HCT116 (cell line): ENCODE measurements at regions not wholly inside any gene's neighbourhood (a gene's known extent, or its start where the extent isn't known, plus 50 kb on each side); places are given as distances from the start of the nearest gene placed in this dataset.

ENCODE experiments used
- ATAC-seq: fragments of 200-7000 bp; cut with Tn5 transposase; 2 replicates; pipeline ENCODE4 v1.9.1; 2020; ENCODE audit warnings: mild to moderate bottlenecking, moderate library complexity
- BruUV-seq: library from RNA; stranded (reverse); fragments of 400-500 nt; replicated peaks from 2 replicates; lab custom pipeline; 2021; lab: Mats Ljungman, UMichigan
- CTCF ChIA-PET: fragments of 300-600 bp; sonication (Branson Sonifier 250); formaldehyde crosslinking; loops from one replicate; lab custom pipeline; 2021; ENCODE audit warnings: antibody characterized with exemption; lab: Charles Lee
- POLR2A ChIA-PET: fragments of 300-600, 350-600 bp; sonication (Branson Sonifier 250); formaldehyde crosslinking; loops from one replicate; lab custom pipeline; 2021; ENCODE audit warnings: antibody characterized with exemption; lab: Charles Lee
- RAD21 ChIA-PET, 2 experiments: fragments of 300-600 bp; sonication (Branson Sonifier 250); formaldehyde crosslinking; loops; one replicate each; lab custom pipeline; 2023; ENCODE audit warnings: low total read pairs in 2 of 2; ENCODE audit not compliant: uncharacterized antibody in 2 of 2, unreplicated experiment in 2 of 2, low non-redundant PET in 1 of 2; lab: Charles Lee
- DNase-seq: peaks from one replicate; pipeline ENCODE4 v3.0.0-alpha.2; 2010; ENCODE audit warnings: low read depth, low spot score
- H2AFZ ChIP-seq: fragments of 200-600 bp; shearing (Covaris generic), sonication (generic); 2 replicates; pipeline ENCODE4 v1.6.1; 2017; ENCODE audit warnings: low read depth, mixed run types, mixed read lengths, antibody characterized with exemption, low read length; ENCODE audit not compliant: poor library complexity, severe bottlenecking
- H3K27ac ChIP-seq: 2 replicates; pipeline ENCODE4 v1.5.1; 2012; ENCODE audit warnings: low read depth, low read length
- H3K27me3 ChIP-seq: fragments of 200-600 bp; sonication (generic); 2 replicates; pipeline ENCODE4 v1.6.1; 2016; ENCODE audit warnings: mixed run types, low read length, mixed read lengths; ENCODE audit not compliant: insufficient read depth
- H3K36me3 ChIP-seq, 2 experiments: fragments of 200-500 bp in 1 of 2; fragments of 200-600 bp in 1 of 2; sonication (Bioruptor generic) in 1 of 2; sonication (generic) in 1 of 2; 2 replicates each; pipeline versions ENCODE4 v1.5.1 to v1.6.1; 2014 to 2016; ENCODE audit warnings: low read length in 2 of 2, inconsistent platforms in 1 of 2, mixed read lengths in 1 of 2, mixed run types in 1 of 2; ENCODE audit not compliant: insufficient read depth in 2 of 2, control insufficient read depth in 1 of 2
- H3K4me1 ChIP-seq, 2 experiments: fragments of 200-600 bp in 1 of 2; sonication (generic) in 1 of 2; 2 replicates each; pipeline versions ENCODE4 v1.5.1 to v1.6.1; 2012 to 2017; ENCODE audit warnings: low read length in 2 of 2, inconsistent platforms in 1 of 2, mild to moderate bottlenecking in 1 of 2, mixed read lengths in 1 of 2, mixed run types in 1 of 2, moderate library complexity in 1 of 2; ENCODE audit not compliant: insufficient read depth in 2 of 2, control insufficient read depth in 1 of 2
- H3K4me2 ChIP-seq: fragments of 200-600 bp; sonication (generic); 2 replicates; pipeline ENCODE4 v1.6.1; 2017; ENCODE audit warnings: mixed run types, low read length, mixed read lengths
- H3K4me3 ChIP-seq, 2 experiments: fragments of 200-600 bp in 1 of 2; sonication (generic) in 1 of 2; replicated peaks in 1 of 2; 2 replicates each; pipeline ENCODE4 v1.5.1; 2011 to 2016; ENCODE audit warnings: low read length in 2 of 2, control low read depth in 1 of 2, low read depth in 1 of 2, mild to moderate bottlenecking in 1 of 2, mixed read lengths in 1 of 2, mixed run types in 1 of 2
- H3K79me2 ChIP-seq: fragments of 200-600 bp; sonication (generic); 2 replicates; pipeline ENCODE4 v1.6.1; 2017; ENCODE audit warnings: mild to moderate bottlenecking, mixed run types, low read length, moderate library complexity, mixed read lengths; ENCODE audit not compliant: insufficient read depth
- H3K9ac ChIP-seq: fragments of 200-600 bp; sonication (generic); 2 replicates; pipeline ENCODE4 v1.6.1; 2016; ENCODE audit warnings: low read length, mixed read lengths
- H3K9me2 ChIP-seq: fragments of 200-600 bp; sonication (generic), shearing (Covaris generic); 2 replicates; pipeline ENCODE4 v1.6.1; 2017; ENCODE audit warnings: mixed run types, mild to moderate bottlenecking, moderate library complexity; ENCODE audit not compliant: insufficient read depth
- H3K9me3 ChIP-seq, 2 experiments: fragments of 200-500 bp in 1 of 2; fragments of 200-600 bp in 1 of 2; sonication (Bioruptor generic) in 1 of 2; sonication (generic) in 1 of 2; 2 replicates each; pipeline ENCODE4 v1.6.1; 2014 to 2017; ENCODE audit warnings: low read length in 2 of 2, mixed read lengths in 2 of 2, inconsistent platforms in 1 of 2, low read depth in 1 of 2, mild to moderate bottlenecking in 1 of 2, mixed run types in 1 of 2, moderate library complexity in 1 of 2; ENCODE audit not compliant: control insufficient read depth in 1 of 2, insufficient read depth in 1 of 2
- H4K20me1 ChIP-seq: fragments of 200-600 bp; sonication (generic), shearing (Covaris generic); 2 replicates; pipeline ENCODE4 v1.6.1; 2017; ENCODE audit warnings: mixed run types, mild to moderate bottlenecking, moderate library complexity; ENCODE audit not compliant: insufficient read depth
- CEBPB ChIP-seq: IDR thresholded peaks from 2 replicates; pipeline ENCODE4 v1.6.1; 2012; ENCODE audit warnings: low read depth
- EGR1 ChIP-seq: IDR thresholded peaks from 2 replicates; pipeline ENCODE4 v1.6.1; 2012; ENCODE audit warnings: low read depth
- EZH2phosphoT487 ChIP-seq: fragments of 200-600 bp; IDR thresholded peaks from 2 replicates; pipeline ENCODE4 v1.6.1; 2018; ENCODE audit warnings: antibody characterized with exemption, borderline replicate concordance
- JUND ChIP-seq: IDR thresholded peaks from 2 replicates; pipeline ENCODE4 v1.6.1; 2012
- POLR2A ChIP-seq: IDR thresholded peaks from 2 replicates; pipeline ENCODE4 v1.7.0; 2011; ENCODE audit warnings: borderline replicate concordance; ENCODE audit not compliant: insufficient read depth, insufficient read length; ENCODE audit errors: extremely low read depth
- POLR2AphosphoS5 ChIP-seq: IDR thresholded peaks from 2 replicates; pipeline ENCODE4 v1.6.1; 2011; ENCODE audit warnings: mild to moderate bottlenecking, low read depth, low read length, moderate library complexity
- SIN3A ChIP-seq: IDR thresholded peaks from 2 replicates; pipeline ENCODE4 v1.6.1; 2012; ENCODE audit warnings: low read depth
- TCF7L2 ChIP-seq: IDR thresholded peaks from 2 replicates; pipeline ENCODE4 v1.7.0; 2011; ENCODE audit warnings: borderline replicate concordance, inconsistent platforms; ENCODE audit not compliant: insufficient read depth, insufficient read length; ENCODE audit errors: extremely low read depth
- intact Hi-C: fragments of 100-400 bp; cut with micrococcal nuclease; formaldehyde crosslinking; loops from 2 replicates; pipeline ENCODE4 v1.10.0; 2022
- TF ChIP-seq, protein P1 (sequence below): IDR thresholded peaks from 2 replicates; pipeline ENCODE4 v1.6.1; 2012
- TF ChIP-seq, protein P2 (sequence below): IDR thresholded peaks from 2 replicates; pipeline ENCODE4 v1.6.1; 2011; ENCODE audit warnings: mild to moderate bottlenecking, low read length, moderate library complexity; ENCODE audit not compliant: insufficient replicate concordance; ENCODE audit errors: extremely low read depth
- TF ChIP-seq, protein P3 (sequence below): IDR thresholded peaks from 2 replicates; pipeline ENCODE4 v1.6.1; 2012

GRCh38 chr18:41642756-41643155 lies 312.3 kb upstream of the PIK3C3 start:
- TF ChIP-seq EZH2phosphoT487 (no peak), CEBPB (no peak), POLR2AphosphoS5 (no peak), EGR1 (no peak), JUND (no peak), SIN3A (no peak), POLR2A (no peak), TCF7L2 (no peak)
- TF ChIP-seq, protein P1, sequence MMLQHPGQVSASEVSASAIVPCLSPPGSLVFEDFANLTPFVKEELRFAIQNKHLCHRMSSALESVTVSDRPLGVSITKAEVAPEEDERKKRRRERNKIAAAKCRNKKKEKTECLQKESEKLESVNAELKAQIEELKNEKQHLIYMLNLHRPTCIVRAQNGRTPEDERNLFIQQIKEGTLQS, result no peak
- TF ChIP-seq, protein P2, sequence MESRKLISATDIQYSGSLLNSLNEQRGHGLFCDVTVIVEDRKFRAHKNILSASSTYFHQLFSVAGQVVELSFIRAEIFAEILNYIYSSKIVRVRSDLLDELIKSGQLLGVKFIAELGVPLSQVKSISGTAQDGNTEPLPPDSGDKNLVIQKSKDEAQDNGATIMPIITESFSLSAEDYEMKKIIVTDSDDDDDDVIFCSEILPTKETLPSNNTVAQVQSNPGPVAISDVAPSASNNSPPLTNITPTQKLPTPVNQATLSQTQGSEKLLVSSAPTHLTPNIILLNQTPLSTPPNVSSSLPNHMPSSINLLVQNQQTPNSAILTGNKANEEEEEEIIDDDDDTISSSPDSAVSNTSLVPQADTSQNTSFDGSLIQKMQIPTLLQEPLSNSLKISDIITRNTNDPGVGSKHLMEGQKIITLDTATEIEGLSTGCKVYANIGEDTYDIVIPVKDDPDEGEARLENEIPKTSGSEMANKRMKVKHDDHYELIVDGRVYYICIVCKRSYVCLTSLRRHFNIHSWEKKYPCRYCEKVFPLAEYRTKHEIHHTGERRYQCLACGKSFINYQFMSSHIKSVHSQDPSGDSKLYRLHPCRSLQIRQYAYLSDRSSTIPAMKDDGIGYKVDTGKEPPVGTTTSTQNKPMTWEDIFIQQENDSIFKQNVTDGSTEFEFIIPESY, result no peak
- TF ChIP-seq, protein P3, sequence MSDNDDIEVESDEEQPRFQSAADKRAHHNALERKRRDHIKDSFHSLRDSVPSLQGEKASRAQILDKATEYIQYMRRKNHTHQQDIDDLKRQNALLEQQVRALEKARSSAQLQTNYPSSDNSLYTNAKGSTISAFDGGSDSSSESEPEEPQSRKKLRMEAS, result no peak
- DNase-seq (no peak), ATAC-seq (no peak)
- H3K4me2 ChIP-seq, result no peak overlapping the region
- ChIA-PET RAD21 (no interaction called here), POLR2A (no interaction called here), CTCF (no interaction called here)
- no peaks in the 10 kb centered on the region for H4K20me1 ChIP-seq
- intact Hi-C loops, result no loop called here
- no peaks in the 10 kb centered on the region for H3K79me2 ChIP-seq
- no peaks in the 10 kb centered on the region for H3K36me3 ChIP-seq
- H3K9ac ChIP-seq, result no peak overlapping the region
- no peaks in the 10 kb centered on the region for H3K9me2 ChIP-seq
- no peaks in the 10 kb centered on the region for H3K27me3 ChIP-seq
- peaks cover 10 to 21% of the 10 kb centered on the region in 2 experiments; a peak in 2 of 4 replicates for H3K9me3 ChIP-seq
- H2AFZ ChIP-seq, result no peak overlapping the region
- H3K4me1 ChIP-seq, result no peaks in the 10 kb centered on the region
- no peak overlapping the region for H3K4me3 ChIP-seq
- no TSS peak for BruUV-seq
- H3K27ac ChIP-seq, result no peak overlapping the region
